Pancreas (tissue), 10 donors: ENCODE measurements at regions not wholly inside any gene's neighbourhood (a gene's known extent, or its start where the extent isn't known, plus 50 kb on each side); places are given as distances from the start of the nearest gene placed in this dataset.

Experiments used
- ATAC-seq, 4 donors: fragments of 200-7000 bp; cut with Tn5 transposase; one replicate each; pipeline versions ENCODE4 v1.8.0 to v1.9.1; 2020; ENCODE audit warnings: mild to moderate bottlenecking in 4 of 4, moderate library complexity in 4 of 4
- DNase-seq, 6 donors: peaks; one replicate each; pipeline ENCODE4 v3.0.0-alpha.2; 2020
- FAIRE-seq: peaks from 2 replicates; lab custom pipeline; 2012; peaks lifted over from hg19 to GRCh38; lab: Jason Lieb, UNC
- H3K27ac ChIP-seq, 4 donors: fragments of 200-600 bp; sonication (generic); 1 replicate in 3 of 4; 2 replicates in 1 of 4; pipeline versions ENCODE4 v1.5.0 to v1.8.0; 2020
- H3K27me3 ChIP-seq, 4 donors: fragments of 200-600 bp; one replicate each; pipeline ENCODE4 v1.8.0; 2021
- H3K36me3 ChIP-seq, 3 donors: fragments of 200-600 bp; sonication (generic) in 1 of 3; one replicate each; pipeline versions ENCODE4 v1.5.0 to v1.8.0; 2020 to 2021
- H3K4me1 ChIP-seq, 3 donors: fragments of 200-600 bp; one replicate each; pipeline ENCODE4 v1.8.0; 2021
- H3K4me3 ChIP-seq, 4 donors: fragments of 200-600 bp; sonication (generic) in 2 of 4; one replicate each; pipeline versions ENCODE4 v1.5.0 to v1.8.0; 2020 to 2021
- H3K9me3 ChIP-seq, 4 donors: fragments of 200-600 bp; one replicate each; pipeline ENCODE4 v1.8.0; 2021
- CTCF ChIP-seq, 4 donors: fragments of 200-600 bp; sonication (generic) in 3 of 4; IDR thresholded peaks; one replicate each; pipeline versions ENCODE4 v1.5.0 to v1.8.0; 2021; ENCODE audit warnings: antibody characterized with exemption in 4 of 4
- WGBS, 2 donors: extraction: QIAGEN DNeasy Blood & Tissue Kit; methylation state at CpG; one replicate each; pipeline ENCODE4 v1.1.7; 2013; 5-methylcytosine and 5-hydroxymethylcytosine counted together
- intact Hi-C, 3 donors: fragments of 100-400 bp; cut with DNase I; formaldehyde crosslinking; loops; one replicate each; pipeline versions ENCODE4 v1.11.1 to v1.14.2; 2022
- donor health status: healthy with polysubstance abuse.
- donor health status: DM: no; HTN: no; CAD: no; lungs with moderate emphysema.
- donor health status: DM: no; HTN: no; CAD: no.
- donor health status: control.
- donor health status: control.
- donor health status: Bipolar disorder and iron deficiency.
- donor health status: DM: yes; HTN: yes; CAD: no.
- donor health status: DM: no; HTN: no; CAD: no.
- donor health status: DM: no; HTN: no; CAD: no.
- donor health status: DM: yes; HTN: yes; CAD: no.

GRCh38 chr6:168922436-168922835, 331.2 kb downstream of the THBS2 start:
- DNase-seq (peak in 1 of 6 donors; percentile 2), ATAC-seq (no peak), FAIRE-seq (no peak)
- H3K27me3 ChIP-seq, result no peaks in the 10 kb centered on the region
- H3K36me3 ChIP-seq, result no peaks in the 10 kb centered on the region
- no peak for TF ChIP-seq CTCF (IDR thresholded peaks at IDR 0.05)
- no peak overlapping the region for H3K27ac ChIP-seq
- no peaks in the 10 kb centered on the region for H3K9me3 ChIP-seq
- no peaks in the 10 kb centered on the region for H3K4me1 ChIP-seq
- 85 to 90% methylated on average over 7 of the region's 7 CpGs for WGBS, 2 donors
- intact Hi-C loops, result no loop called here
- H3K4me3 ChIP-seq, result no peak overlapping the region

- ATAC-seq, result peak in 1 of 4 donors; percentile 46
- Histone ChIP-seq H3K27me3 (no peaks in the 10 kb centered on the region), H3K4me3 (no peak overlapping the region), H3K27ac (no peak overlapping the region), H3K4me1 (no peaks in the 10 kb centered on the region), H3K36me3 (no peaks in the 10 kb centered on the region), H3K9me3 (no peaks in the 10 kb centered on the region)
- intact Hi-C loops, result no loop called here
- FAIRE-seq, result no peak
- WGBS, 2 donors, result 71 to 83% methylated on average over 8 of the region's 8 CpGs
- TF ChIP-seq CTCF (IDR thresholded peaks at IDR 0.05), result no peak
- DNase-seq, result peak in 1 of 6 donors; percentile 0
These were observed 333.4 kb downstream of the THBS2 start for GRCh38 chr6:168920289-168920688.

- no peaks in the 10 kb centered on the region for H3K9me3 ChIP-seq
- peak in 1 of 4 donors; percentile 40 for ATAC-seq
- TF ChIP-seq CTCF (IDR thresholded peaks at IDR 0.05), result no peak
- DNase-seq, result peak in 1 of 6 donors; percentile 1
- 57 to 63% methylated on average over 13 of the region's 13 CpGs for WGBS, 2 donors
- H3K27me3 ChIP-seq, result no peaks in the 10 kb centered on the region
- no peak overlapping the region for H3K27ac ChIP-seq
- no peak for FAIRE-seq
- H3K36me3 ChIP-seq, result no peaks in the 10 kb centered on the region
- intact Hi-C loops, result no loop called here
- no peak overlapping the region for H3K4me3 ChIP-seq
- H3K4me1 ChIP-seq, result no peaks in the 10 kb centered on the region
These were observed 334.0 kb downstream of the THBS2 start for GRCh38 chr6:168919470-168920179.

- H3K4me1 ChIP-seq, result no peaks in the 10 kb centered on the region
- no peak for DNase-seq
- no peak overlapping the region for H3K27ac ChIP-seq
- intact Hi-C loops, result no loop called here
- no peak for TF ChIP-seq CTCF (IDR thresholded peaks at IDR 0.05)
- H3K4me3 ChIP-seq, result no peak overlapping the region
- H3K27me3 ChIP-seq, result no peaks in the 10 kb centered on the region
- H3K9me3 ChIP-seq, result no peaks in the 10 kb centered on the region
- WGBS, 2 donors, result 60 to 63% methylated on average over 11 of the region's 11 CpGs
- FAIRE-seq, result no peak
- ATAC-seq, result peak in 1 of 4 donors; percentile 51
- no peaks in the 10 kb centered on the region for H3K36me3 ChIP-seq
These were observed 337.0 kb downstream of the THBS2 start for GRCh38 chr6:168916576-168917211.

GRCh38 chr6:168915855-168916254, 337.8 kb downstream of the THBS2 start:
- FAIRE-seq (no peak), ATAC-seq (no peak), DNase-seq (no peak)
- Histone ChIP-seq H3K9me3 (no peaks in the 10 kb centered on the region), H3K4me3 (no peak overlapping the region), H3K27me3 (no peaks in the 10 kb centered on the region), H3K27ac (no peak overlapping the region), H3K36me3 (no peaks in the 10 kb centered on the region), H3K4me1 (no peaks in the 10 kb centered on the region)
- intact Hi-C loops, result no loop called here
- WGBS, 2 donors, result 66 to 69% methylated on average over 4 of the region's 4 CpGs
- no peak for TF ChIP-seq CTCF (IDR thresholded peaks at IDR 0.05)
